Right lobe of liver (tissue), 4 donors: ENCODE measurements at regions not wholly inside any gene's neighbourhood (a gene's known extent, or its start where the extent isn't known, plus 50 kb on each side); places are given as distances from the start of the nearest gene placed in this dataset.

Experiments used
- CTCF ChIP-seq, 4 donors: fragments of 200-600 bp in 3 of 4; fragments of 450-650 bp in 1 of 4; IDR thresholded peaks; one replicate each; pipeline versions ENCODE4 v1.5.1 to v1.8.0; 2016 to 2022; ENCODE audit warnings: antibody characterized with exemption in 4 of 4, mild to moderate bottlenecking in 2 of 4
- POLR2A ChIP-seq: fragments of 450-650 bp; IDR thresholded peaks from one replicate; pipeline ENCODE4 v1.6.1; 2017; ENCODE audit warnings: antibody characterized with exemption, mild to moderate bottlenecking
- donor health status: DM: no; HTN: no; CAD: no.
- donor health status: DM: no; HTN: no; CAD: no.
- donor health status: DM: no; HTN: yes; CAD: no.

- no peak for TF ChIP-seq POLR2A
- no peak for TF ChIP-seq CTCF (IDR thresholded peaks at IDR 0.05)
Observed at GRCh38 chr4:127352220-127353113, 280.3 kb upstream of the INTU start.
